SK-N-SH (cell line): ENCODE measurements at regions not wholly inside any gene's neighbourhood (a gene's known extent, or its start where the extent isn't known, plus 50 kb on each side); places are given as distances from the start of the nearest gene placed in this dataset.

Experiments used
- CTCF ChIA-PET: fragments of 300-600, 350-600 bp; formaldehyde crosslinking; extraction: SDS; loops from one replicate; lab custom pipeline; 2021; lab: Yijun Ruan, JAX
- POLR2A ChIA-PET: fragments of 350-600 bp; sonication (Branson Sonifier 250); formaldehyde crosslinking; extraction: SDS; loops from one replicate; lab custom pipeline; 2020; ENCODE audit warnings: antibody characterized with exemption, inconsistent platforms; lab: Yijun Ruan, JAX
- DNase-seq: peaks from one replicate; pipeline ENCODE4 v3.0.0; 2012
- H2AFZ ChIP-seq: fragments of 200-600 bp; sonication (generic); 2 replicates; pipeline ENCODE4 v1.8.1; 2016; ENCODE audit warnings: antibody characterized with exemption, mild to moderate bottlenecking, low read depth
- H3F3A ChIP-seq: fragments of 200-600 bp; sonication (generic); replicated peaks from 2 replicates; pipeline ENCODE3; 2016; ENCODE audit warnings: antibody characterized with exemption, mild to moderate bottlenecking; ENCODE audit not compliant: insufficient read depth
- H3K27ac ChIP-seq, 2 experiments: fragments of 200-500 bp in 1 of 2; fragments of 200-600 bp in 1 of 2; sonication (Bioruptor generic) in 1 of 2; sonication (generic), shearing (Covaris generic) in 1 of 2; 2 replicates each; pipeline versions ENCODE4 v1.5.1 to v1.6.1; 2014 to 2016; ENCODE audit warnings: low read depth in 2 of 2, inconsistent platforms in 1 of 2, low read length in 1 of 2, mild to moderate bottlenecking in 1 of 2, mixed read lengths in 1 of 2
- H3K27me3 ChIP-seq: fragments of 200-600 bp; sonication (generic), shearing (Covaris generic); 2 replicates; pipeline ENCODE4 v1.6.1; 2016; ENCODE audit warnings: mixed run types; ENCODE audit not compliant: insufficient read depth
- H3K36me3 ChIP-seq, 2 experiments: fragments of 200-500 bp in 1 of 2; fragments of 200-600 bp in 1 of 2; sonication (Bioruptor generic) in 1 of 2; sonication (generic) in 1 of 2; replicated peaks in 1 of 2; 2 replicates each; pipeline versions ENCODE3 to v1.5.1; 2014 to 2016; ENCODE audit warnings: low read length in 1 of 2, mild to moderate bottlenecking in 1 of 2; ENCODE audit not compliant: insufficient read depth in 2 of 2, control insufficient read depth in 1 of 2
- H3K4me1 ChIP-seq, 2 experiments: fragments of 200-500 bp in 1 of 2; fragments of 200-600 bp in 1 of 2; sonication (Bioruptor generic) in 1 of 2; sonication (generic), shearing (Covaris generic) in 1 of 2; 2 replicates each; pipeline versions ENCODE4 v1.5.1 to v1.6.1; 2014 to 2016; ENCODE audit warnings: low read depth in 1 of 2, low read length in 1 of 2, mixed run types in 1 of 2; ENCODE audit not compliant: insufficient read depth in 2 of 2, control insufficient read depth in 1 of 2
- H3K4me2 ChIP-seq: fragments of 200-600 bp; sonication (generic), shearing (Covaris generic); 2 replicates; pipeline ENCODE4 v1.6.1; 2017; ENCODE audit warnings: mixed run types
- H3K4me3 ChIP-seq, 2 experiments: fragments of 200-500 bp in 1 of 2; fragments of 200-600 bp in 1 of 2; sonication (Bioruptor generic) in 1 of 2; sonication (generic), shearing (Covaris generic) in 1 of 2; 2 replicates each; pipeline versions ENCODE4 v1.5.1 to v1.8.1; 2014 to 2016; ENCODE audit warnings: low read depth in 2 of 2, inconsistent platforms in 1 of 2, low read length in 1 of 2, mild to moderate bottlenecking in 1 of 2, mixed read lengths in 1 of 2, moderate library complexity in 1 of 2
- H3K79me2 ChIP-seq: fragments of 200-600 bp; sonication (generic); 2 replicates; pipeline ENCODE4 v1.8.1; 2017; ENCODE audit warnings: mild to moderate bottlenecking; ENCODE audit not compliant: insufficient read depth
- H3K9ac ChIP-seq: fragments of 200-600 bp; sonication (generic); 2 replicates; pipeline ENCODE4 v1.6.1; 2017; ENCODE audit warnings: mixed run types
- H3K9me2 ChIP-seq: fragments of 200-600 bp; sonication (generic); 2 replicates; pipeline ENCODE4 v1.6.1; 2017; ENCODE audit warnings: mixed run types
- H3K9me3 ChIP-seq: fragments of 200-600 bp; sonication (generic); 2 replicates; pipeline ENCODE4 v1.6.1; 2017; ENCODE audit warnings: mixed run types, mild to moderate bottlenecking, moderate library complexity
- H4K20me1 ChIP-seq: fragments of 200-600 bp; sonication (generic); 2 replicates; pipeline ENCODE4 v1.6.1; 2017; ENCODE audit warnings: mild to moderate bottlenecking, mixed run types; ENCODE audit not compliant: insufficient read depth
- CHD2 ChIP-seq: fragments of 150-350 bp; IDR thresholded peaks from 2 replicates; pipeline ENCODE4 v1.6.1; 2018; ENCODE audit warnings: low read length; ENCODE audit not compliant: partially characterized antibody
- ELF1 ChIP-seq: IDR thresholded peaks from 2 replicates; pipeline ENCODE4 v1.4.0; 2012
- EP300 ChIP-seq, 2 experiments: IDR thresholded peaks; 2 replicates each; pipeline versions ENCODE4 v1.4.0 to v1.6.1; 2012; ENCODE audit warnings: borderline replicate concordance in 1 of 2, low read depth in 1 of 2, low read length in 1 of 2
- EZH2phosphoT487 ChIP-seq: fragments of 200-600 bp; sonication (generic); IDR thresholded peaks from 2 replicates; pipeline ENCODE4 v1.6.1; 2017; ENCODE audit warnings: low read depth, mixed run types, mild to moderate bottlenecking, antibody characterized with exemption, moderate library complexity, borderline replicate concordance
- FOSL2 ChIP-seq: IDR thresholded peaks from 2 replicates; pipeline ENCODE4 v1.4.0; 2012; ENCODE audit warnings: low read depth, mild to moderate bottlenecking, moderate library complexity, borderline replicate concordance
- GABPA ChIP-seq: IDR thresholded peaks from 2 replicates; pipeline ENCODE4 v1.4.0; 2012; ENCODE audit warnings: low read depth, mild to moderate bottlenecking
- GATA2 ChIP-seq: sonication (generic); formaldehyde crosslinking; IDR thresholded peaks from 2 replicates; pipeline ENCODE4 v1.5.0; 2020; ENCODE audit warnings: mild to moderate bottlenecking, missing genetic modification reagents
- IRF3 ChIP-seq: fragments of 150-350 bp; IDR thresholded peaks from 2 replicates; pipeline ENCODE4 v1.6.1; 2016; ENCODE audit warnings: mild to moderate bottlenecking, low read depth, low read length
- MXI1 ChIP-seq: IDR thresholded peaks from 2 replicates; pipeline ENCODE4 v1.6.1; 2012; ENCODE audit warnings: mild to moderate bottlenecking, low read depth, low read length, improper control_type of control experiment
- NFIC ChIP-seq: IDR thresholded peaks from 2 replicates; pipeline ENCODE4 v1.4.0; 2012; ENCODE audit warnings: borderline replicate concordance
- PBX3 ChIP-seq: IDR thresholded peaks from 2 replicates; pipeline ENCODE4; 2012
- POLR2AphosphoS5 ChIP-seq: IDR thresholded peaks from 2 replicates; pipeline ENCODE4 v1.6.1; 2012; ENCODE audit warnings: low read depth, low read length
- RCOR1 ChIP-seq: fragments of 150-350 bp; IDR thresholded peaks from 2 replicates; pipeline ENCODE4 v1.6.1; 2017; ENCODE audit warnings: antibody characterized with exemption, low read length
- RXRA ChIP-seq: IDR thresholded peaks from 2 replicates; pipeline ENCODE4 v1.4.0; 2012; ENCODE audit warnings: low read depth, mild to moderate bottlenecking, borderline replicate concordance
- TAF1 ChIP-seq: IDR thresholded peaks from 2 replicates; pipeline ENCODE4 v1.6.1; 2012; ENCODE audit warnings: low read depth, mild to moderate bottlenecking, low read length, moderate library complexity, borderline replicate concordance
- TCF12 ChIP-seq: IDR thresholded peaks from 2 replicates; pipeline ENCODE4 v1.4.0; 2012
- TEAD4 ChIP-seq: IDR thresholded peaks from 2 replicates; pipeline ENCODE4 v1.4.0; 2012; ENCODE audit warnings: mild to moderate bottlenecking, borderline replicate concordance; ENCODE audit not compliant: insufficient read depth
- USF1 ChIP-seq: IDR thresholded peaks from 2 replicates; pipeline ENCODE4 v1.4.0; 2012; ENCODE audit warnings: low read depth, borderline replicate concordance
- YY1 ChIP-seq: IDR thresholded peaks from 2 replicates; pipeline ENCODE4 v1.4.0; 2012; ENCODE audit warnings: low read depth, mild to moderate bottlenecking
- WGBS: methylation state at CpG from one replicate; pipeline ENCODE4 v1.1.6; 2017; ENCODE audit warnings: low lambda C conversion rate; 5-methylcytosine and 5-hydroxymethylcytosine counted together
- TF ChIP-seq, protein P1 (sequence below): fragments of 200-600 bp; sonication (generic); IDR thresholded peaks from 2 replicates; pipeline ENCODE4 v1.6.1; 2017; ENCODE audit warnings: antibody characterized with exemption, mild to moderate bottlenecking, moderate library complexity

- H3K4me1 ChIP-seq, result no peaks in the 10 kb centered on the region
- H3K27me3 ChIP-seq, result peaks cover 37% of the 10 kb centered on the region
- ChIA-PET CTCF (interaction anchor here (1.1 kb wide), 1 partner anchor 81 kb away, joined by 3 read pairs; no protein-coding TSS in a partner anchor), POLR2A (no interaction called here)
- no peaks in the 10 kb centered on the region for H4K20me1 ChIP-seq
- no peaks in the 10 kb centered on the region for H3K79me2 ChIP-seq
- no peak overlapping the region for H3K27ac ChIP-seq
- H3K9me2 ChIP-seq, result no peaks in the 10 kb centered on the region
- H2AFZ ChIP-seq, result no peak overlapping the region
- no peak overlapping the region for H3K4me2 ChIP-seq
- no peaks in the 10 kb centered on the region for H3F3A ChIP-seq
- WGBS, result 23% methylated on average over 4 of the region's 4 CpGs
- no peaks in the 10 kb centered on the region for H3K36me3 ChIP-seq
- TF ChIP-seq MXI1 (no peak), GATA2 (CRISPR knock-in tag) (no peak), TEAD4 (no peak), YY1 (no peak), RXRA (no peak), EP300 (IDR thresholded peaks at IDR 0.05; ENCODE audit: borderline replicate concordance in 1 of 2, low read depth in 1 of 2, low read length in 1 of 2) (no peak), NFIC (no peak), TAF1 (no peak), RCOR1 (no peak), EZH2phosphoT487 (no peak), PBX3 (no peak)
- H3K4me3 ChIP-seq, result no peak overlapping the region
- no peak for DNase-seq
- H3K9me3 ChIP-seq, result no peaks in the 10 kb centered on the region
- H3K9ac ChIP-seq, result no peak overlapping the region
Observed at GRCh38 chr5:2188661-2189060, 305.9 kb upstream of the IRX4 start.

- 11% methylated on average over 7 of the region's 7 CpGs for WGBS
- H3K36me3 ChIP-seq, result no peaks in the 10 kb centered on the region
- H3K27me3 ChIP-seq, result peaks cover 38% of the 10 kb centered on the region
- DNase-seq, result no peak
- no peak overlapping the region for H2AFZ ChIP-seq
- no peaks in the 10 kb centered on the region for H4K20me1 ChIP-seq
- ChIA-PET CTCF (interaction anchor here (1.1 kb wide), 1 partner anchor 82 kb away, joined by 3 read pairs; no protein-coding TSS in a partner anchor), POLR2A (no interaction called here)
- no peaks in the 10 kb centered on the region for H3K4me1 ChIP-seq
- no peak overlapping the region for H3K9ac ChIP-seq
- H3K79me2 ChIP-seq, result no peaks in the 10 kb centered on the region
- H3K4me2 ChIP-seq, result no peak overlapping the region
- H3K9me2 ChIP-seq, result no peaks in the 10 kb centered on the region
- no peak overlapping the region for H3K4me3 ChIP-seq
- no peaks in the 10 kb centered on the region for H3K9me3 ChIP-seq
- H3F3A ChIP-seq, result no peaks in the 10 kb centered on the region
- H3K27ac ChIP-seq, result no peak overlapping the region
- TF ChIP-seq ELF1 (no peak), POLR2AphosphoS5 (no peak), FOSL2 (no peak), TCF12 (no peak), NFIC (no peak), CHD2 (no peak), PBX3 (no peak), GABPA (no peak), USF1 (no peak), IRF3 (no peak)
- TF ChIP-seq, protein P1, sequence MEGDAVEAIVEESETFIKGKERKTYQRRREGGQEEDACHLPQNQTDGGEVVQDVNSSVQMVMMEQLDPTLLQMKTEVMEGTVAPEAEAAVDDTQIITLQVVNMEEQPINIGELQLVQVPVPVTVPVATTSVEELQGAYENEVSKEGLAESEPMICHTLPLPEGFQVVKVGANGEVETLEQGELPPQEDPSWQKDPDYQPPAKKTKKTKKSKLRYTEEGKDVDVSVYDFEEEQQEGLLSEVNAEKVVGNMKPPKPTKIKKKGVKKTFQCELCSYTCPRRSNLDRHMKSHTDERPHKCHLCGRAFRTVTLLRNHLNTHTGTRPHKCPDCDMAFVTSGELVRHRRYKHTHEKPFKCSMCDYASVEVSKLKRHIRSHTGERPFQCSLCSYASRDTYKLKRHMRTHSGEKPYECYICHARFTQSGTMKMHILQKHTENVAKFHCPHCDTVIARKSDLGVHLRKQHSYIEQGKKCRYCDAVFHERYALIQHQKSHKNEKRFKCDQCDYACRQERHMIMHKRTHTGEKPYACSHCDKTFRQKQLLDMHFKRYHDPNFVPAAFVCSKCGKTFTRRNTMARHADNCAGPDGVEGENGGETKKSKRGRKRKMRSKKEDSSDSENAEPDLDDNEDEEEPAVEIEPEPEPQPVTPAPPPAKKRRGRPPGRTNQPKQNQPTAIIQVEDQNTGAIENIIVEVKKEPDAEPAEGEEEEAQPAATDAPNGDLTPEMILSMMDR, result no peak
Observed at GRCh38 chr5:2188137-2188536, 305.4 kb upstream of the IRX4 start.
